Ureter (tissue), 1 donor: ENCODE measurements at regions not wholly inside any gene's neighbourhood (a gene's known extent, or its start where the extent isn't known, plus 50 kb on each side); places are given as distances from the start of the nearest gene placed in this dataset.

Experiments used
- DNase-seq: peaks from one replicate; pipeline ENCODE4 v3.0.0-alpha.2; 2020; ENCODE audit warnings: low spot score
- donor health status: DM: yes; HTN: yes; CAD: no.

DNA sequence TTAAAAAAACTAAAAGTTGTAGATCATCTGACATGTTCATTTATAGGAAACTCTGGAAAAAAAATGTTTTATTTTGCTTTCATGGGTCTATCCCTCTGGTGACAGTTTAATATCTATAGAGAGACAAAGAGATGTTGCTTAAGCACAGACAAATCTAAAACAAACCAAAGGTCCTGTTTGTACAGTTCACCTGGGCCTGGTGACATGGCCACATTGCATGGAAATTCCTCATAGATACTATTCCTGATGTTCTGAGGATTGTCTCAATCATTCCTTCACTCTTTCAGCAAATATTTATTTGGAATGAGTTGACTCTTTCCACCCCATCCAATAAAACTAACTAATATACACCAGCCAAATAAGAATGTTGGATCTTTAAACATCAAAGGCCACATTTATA, 259.1 kb upstream of the NOCT start:
- no peak for DNase-seq

DNA sequence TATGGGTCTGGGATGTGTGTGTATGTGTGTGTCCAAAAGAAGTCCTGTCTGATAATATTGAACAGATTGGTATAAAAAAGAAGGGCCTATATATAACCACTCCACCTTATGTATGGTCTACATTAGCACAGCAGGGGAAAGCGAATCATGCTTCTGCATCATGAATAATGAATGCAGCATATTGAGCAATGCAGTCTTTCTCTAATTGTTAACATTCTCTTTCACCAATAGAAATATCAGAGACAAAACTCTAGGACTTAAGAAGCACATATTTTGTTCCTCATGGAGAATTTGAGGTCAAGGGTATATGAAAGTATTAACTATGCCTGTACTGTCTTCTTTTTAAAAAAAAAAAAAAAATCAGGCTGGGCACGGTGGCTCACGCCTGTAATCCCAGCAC, 264.3 kb upstream of the NOCT start:
- DNase-seq, result no peak

DNA sequence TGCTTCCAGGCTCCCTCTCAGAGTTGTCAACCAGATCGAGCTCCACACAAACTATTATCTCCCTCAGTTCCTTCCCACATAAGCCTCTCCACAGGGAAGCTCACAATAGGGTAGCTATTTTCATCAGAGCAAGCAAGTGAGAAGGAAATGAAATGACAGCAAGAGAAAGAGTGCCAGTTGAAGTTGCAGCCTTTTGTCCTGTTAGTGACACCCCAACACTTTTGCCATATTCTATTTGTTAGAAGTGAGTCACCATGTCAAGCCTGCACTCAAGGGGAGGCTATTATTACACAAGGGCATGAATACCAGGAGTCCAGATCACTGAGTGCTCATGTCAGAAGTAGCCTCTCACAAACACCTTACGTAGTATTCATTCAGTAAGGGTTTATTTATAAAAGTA, 266.3 kb upstream of the NOCT start:
- no peak for DNase-seq

DNA sequence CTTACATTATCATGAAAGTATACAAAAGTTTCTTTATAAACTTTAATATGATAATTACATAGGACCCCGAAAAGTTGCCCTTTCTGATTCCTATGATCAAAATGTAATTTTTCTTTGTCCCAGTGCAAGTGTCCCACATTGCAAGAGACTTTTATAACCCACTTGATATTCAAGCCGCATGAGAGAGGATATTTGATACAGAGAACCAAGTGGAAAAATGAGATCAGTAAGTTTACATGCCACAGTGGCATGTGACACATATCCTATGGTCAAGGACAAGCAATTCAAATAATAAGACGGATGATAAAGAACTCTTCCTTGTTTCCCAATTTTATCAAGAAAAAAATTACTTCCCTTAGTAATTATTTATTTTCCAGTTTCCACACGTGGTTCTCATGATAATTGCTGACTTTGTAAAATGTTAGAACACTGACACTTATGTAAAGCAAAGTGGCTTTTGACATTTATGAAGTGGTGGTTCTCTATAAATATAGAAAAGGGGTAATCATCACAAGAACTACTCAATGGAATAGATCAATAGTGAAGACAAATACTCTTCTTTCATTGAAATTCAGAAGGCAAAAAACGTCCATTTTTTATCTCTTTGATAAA, 273.7 kb upstream of the NOCT start:
- no peak for DNase-seq

DNA sequence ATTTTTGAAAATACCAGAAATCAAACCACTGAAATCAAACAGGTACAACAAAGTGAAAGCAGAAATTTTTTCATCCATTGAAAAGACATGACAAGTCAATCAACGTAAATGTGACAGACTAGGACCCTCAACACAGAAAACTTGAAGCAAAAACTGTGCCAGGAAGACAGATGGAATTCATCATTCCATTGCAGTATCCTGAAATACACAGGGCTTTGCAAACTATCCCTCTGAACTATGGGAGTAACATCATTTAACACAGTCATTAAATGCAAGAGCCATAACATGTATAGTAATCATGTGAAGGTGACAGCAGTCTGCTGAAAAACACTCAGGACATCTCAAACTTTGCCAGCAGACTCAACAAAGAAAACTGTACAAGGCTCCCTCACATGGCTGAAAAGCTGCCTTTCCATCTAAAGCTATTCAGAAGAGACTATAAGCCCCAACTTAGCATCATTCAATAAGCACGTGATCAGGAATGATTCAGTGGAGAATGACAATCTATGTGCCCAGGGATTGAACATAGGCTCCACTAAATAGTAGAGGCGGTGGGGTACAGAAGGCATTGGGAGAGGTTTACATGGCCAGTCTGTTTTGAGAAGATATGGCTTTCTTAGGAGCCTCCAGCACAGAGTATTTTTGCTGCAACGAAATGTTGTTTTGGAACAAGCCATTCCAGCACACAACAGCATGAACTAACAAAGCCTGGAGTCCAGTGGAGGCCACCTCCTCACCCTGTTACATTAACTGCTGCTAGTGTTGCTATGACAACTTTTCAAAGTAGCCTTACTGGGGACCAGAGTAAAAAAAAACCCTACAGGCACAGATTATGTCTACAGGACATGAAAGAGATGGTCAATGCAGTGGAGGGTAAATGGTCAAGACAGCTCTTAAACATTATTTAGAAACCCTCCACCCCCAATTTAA, 274.5 kb upstream of the NOCT start:
- no peak for DNase-seq

DNA sequence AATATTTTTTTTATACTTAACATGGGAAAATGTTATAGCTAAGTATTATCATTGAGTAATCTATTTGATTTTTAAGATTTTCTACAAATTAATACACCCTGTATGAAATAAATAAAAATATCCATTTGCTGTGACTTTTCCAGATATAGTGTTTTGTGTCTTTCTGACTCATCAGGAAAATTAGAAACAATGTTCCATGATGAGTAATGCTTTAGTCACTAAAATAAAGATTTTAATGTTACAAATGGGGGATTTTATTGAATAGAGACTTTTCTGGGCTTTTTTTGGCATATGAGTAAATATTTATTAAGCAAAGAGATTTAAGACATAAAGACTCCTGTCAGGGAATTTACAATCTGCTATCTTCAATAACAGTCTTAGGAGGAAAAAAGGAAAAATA, 279.2 kb upstream of the NOCT start:
- no peak for DNase-seq

DNA sequence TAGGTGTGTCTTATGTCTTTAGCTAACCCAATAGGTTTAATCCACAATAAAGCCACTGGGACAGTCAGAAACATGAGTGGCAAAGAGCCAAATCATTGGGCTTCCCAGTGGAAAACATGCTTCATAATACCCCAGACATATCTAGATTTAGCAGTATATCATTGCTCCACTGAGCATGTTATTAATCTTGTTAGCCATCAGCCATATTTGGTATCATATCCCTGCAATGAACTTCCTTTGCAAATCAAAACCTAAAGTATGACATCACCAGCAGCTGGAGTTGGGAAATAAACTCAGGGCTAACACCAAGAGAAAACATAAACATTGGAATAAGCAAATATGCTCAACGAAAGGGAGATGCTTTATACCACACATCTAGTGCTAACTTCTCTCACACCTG, 280.8 kb upstream of the NOCT start:
- no peak for DNase-seq

DNA sequence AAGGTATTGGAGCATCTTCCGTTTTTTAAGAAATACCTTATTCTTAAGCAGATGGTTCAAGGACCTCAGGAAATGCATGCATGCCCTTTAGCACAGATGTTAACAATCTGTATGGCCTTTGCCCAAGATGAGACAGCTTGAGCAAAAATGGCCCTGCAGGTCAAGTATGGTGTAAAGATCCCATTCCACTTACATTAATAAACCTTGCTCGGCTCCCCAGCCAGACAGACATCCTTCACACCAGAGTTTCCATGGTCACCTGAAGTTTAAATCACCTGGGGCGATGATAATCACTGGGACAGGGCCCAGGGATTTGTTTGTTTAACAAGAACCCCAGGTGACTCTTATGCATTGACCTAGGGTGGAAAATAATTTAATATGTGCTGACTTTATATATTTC, 287.0 kb upstream of the NOCT start:
- DNase-seq, result no peak

DNA sequence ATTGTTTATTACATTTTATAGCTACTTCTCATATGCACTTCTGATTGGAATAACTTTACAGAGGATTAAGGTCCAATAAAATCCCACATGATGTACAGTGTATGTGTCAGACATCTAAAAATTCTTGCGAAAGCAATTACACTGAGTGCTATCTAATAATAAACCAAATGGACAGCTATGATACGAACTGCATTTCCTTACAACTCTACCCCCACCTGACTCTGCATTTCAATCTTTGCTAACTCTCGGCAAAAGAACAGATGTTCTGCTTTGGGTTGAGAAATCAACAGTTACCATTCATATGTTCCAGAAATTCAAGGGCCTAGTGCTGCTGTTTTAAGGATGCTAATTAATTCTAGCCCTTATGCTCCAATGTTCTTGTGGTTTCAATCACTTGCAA, 287.9 kb upstream of the NOCT start:
- DNase-seq, result no peak

DNA sequence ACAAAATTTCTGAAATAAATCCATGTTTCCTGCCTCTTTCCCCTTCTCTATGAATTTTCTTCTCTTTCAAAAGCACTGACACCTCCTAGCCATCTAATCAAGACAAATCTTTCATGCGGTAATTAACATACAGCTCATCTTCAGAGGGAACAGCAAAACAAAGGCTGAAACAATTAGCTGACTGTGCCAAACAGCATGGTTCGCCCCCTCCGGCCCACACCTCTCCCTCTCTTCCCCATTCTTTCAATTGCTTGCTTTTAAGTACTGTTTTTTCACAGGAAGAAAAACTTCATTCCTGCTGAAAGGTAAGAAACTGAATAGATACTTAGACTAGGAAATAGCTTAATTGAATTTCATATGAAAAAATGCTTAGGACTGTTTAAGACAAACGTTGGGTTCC, 291.1 kb upstream of the NOCT start:
- DNase-seq, result no peak

DNA sequence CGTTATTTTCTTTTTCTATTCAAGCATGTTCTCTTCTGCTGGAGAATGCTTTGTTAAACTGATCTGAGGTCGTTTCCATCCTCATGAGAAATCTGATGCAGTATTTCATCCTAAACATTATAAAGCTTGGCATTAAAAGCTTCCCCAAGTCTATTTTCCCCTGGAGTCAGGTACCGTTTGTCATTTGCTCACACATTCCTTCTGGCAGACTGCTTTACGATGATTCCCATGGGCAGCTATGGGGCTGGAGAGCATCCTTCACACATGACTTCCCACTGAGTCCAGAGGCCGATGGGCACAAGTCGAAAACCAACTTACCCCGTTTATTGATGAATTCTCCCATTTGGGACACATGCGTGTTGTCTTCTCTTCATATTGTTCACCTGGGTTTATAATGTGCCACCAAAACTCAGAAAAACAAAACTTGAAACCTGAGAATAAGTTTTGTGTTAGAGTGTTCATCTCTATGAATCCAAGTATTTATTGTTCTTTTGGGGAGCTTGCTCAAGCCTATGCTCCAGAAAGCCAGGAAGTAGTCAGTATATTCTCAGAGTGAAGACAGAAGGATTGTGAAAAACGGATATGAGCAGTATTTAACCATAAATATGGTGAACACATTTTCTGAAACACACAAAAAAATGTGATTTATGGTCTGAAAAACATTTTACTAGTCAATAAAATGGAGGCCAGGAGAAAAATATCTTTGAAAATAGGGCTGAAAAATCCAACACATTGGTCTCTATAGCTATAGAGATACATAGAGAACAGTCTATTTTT, 298.8 kb upstream of the NOCT start:
- DNase-seq, result no peak

DNA sequence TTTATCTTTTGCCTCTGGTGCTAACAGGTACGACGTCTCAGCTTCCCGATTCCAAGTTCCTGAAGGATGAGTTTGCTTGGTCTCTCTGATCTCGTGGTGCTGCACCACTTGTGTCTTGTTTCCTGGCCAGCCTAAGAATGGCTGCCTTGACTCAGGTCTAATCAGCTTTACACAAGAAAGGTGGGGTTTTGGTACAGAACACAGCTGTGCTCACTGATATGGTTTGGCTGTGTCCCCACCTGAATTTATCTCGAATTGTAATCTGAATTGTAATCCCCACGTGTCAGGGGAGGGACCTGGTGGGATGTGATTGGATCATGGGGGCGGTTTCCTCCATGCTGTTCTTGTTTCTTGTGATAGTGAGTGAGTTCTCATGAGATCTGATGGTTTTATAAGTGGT, 305.3 kb upstream of the NOCT start:
- no peak for DNase-seq

DNA sequence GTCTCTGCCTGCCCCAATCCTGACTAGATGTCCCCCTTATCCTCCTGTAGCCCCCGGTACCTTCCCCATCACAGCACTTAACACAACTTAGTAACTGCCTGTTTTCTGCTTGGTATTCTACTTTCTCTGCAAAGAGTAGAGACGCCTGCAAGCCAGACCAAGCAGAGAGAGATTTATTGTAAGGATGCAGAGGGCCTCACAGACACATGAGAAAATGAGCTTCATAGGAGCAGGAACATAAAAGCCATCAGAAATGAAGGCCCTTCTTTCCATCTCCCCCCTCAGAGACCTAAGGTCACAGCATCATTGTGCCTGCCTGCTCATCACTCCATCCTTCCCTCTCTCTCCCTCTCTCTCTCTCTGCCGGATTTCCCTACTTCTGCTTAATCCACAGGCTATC, 305.7 kb upstream of the NOCT start:
- no peak for DNase-seq

DNA sequence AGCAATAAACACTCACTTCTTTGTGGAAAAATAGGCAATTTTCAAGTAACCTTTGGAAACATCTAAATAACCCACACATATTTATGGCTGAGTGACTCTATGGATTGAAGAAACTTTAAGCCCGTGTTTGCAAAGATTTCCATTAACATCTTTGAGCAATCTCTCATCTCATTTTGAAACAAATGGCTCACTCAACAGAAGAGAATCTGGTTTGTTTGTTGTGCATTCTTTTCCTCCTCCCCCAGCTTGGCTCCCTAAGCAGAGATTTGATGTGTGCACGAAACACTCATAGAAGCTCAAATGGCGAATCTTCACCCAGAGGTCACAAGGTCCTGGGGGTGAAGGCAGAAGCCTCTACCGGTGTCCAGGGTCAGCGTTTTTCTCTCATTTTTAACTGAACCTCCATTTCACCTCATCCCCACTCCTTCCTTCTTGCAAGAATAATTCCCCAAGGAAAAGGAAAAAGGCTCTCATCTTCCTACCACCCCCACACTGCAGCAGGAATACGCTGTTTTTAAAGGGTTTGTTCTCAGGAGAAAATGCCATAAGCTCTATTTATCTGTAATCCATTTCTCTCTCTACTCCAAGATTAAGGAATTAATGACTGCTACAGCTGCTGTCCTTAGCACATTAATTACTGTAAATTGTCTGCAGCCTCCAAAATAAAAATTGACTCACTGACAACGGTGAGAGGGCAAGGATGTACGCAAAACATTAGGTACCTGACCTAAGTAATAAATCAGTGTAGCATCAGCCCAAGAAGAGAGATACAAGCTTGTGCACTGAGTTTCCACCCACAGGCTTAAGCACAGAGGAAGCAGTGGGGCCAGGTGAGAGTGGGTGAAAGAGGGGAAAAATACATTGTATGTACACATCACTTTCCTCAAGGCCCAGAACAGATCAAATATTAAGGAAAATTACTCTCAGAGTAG, 307.6 kb upstream of the NOCT start:
- no peak for DNase-seq

DNA sequence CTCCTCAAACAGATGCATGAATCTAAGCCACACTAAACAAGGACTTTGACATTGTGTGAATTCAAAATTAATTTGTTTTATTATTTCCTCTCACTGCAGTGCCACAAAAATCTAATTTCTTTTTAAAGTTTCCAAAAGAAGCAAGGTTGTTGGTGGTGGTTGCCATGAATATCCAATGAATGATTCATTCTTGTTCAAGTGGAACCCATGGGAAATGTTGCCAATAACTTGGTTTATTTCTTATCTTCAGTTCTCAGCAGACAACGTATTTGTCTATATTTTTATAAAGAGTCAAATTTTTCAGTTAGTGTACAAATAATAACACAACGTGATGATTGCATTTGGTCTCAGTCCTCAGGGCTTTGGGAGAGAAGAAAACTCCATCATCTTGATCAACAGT, 309.4 kb upstream of the NOCT start:
- DNase-seq, result no peak

DNA sequence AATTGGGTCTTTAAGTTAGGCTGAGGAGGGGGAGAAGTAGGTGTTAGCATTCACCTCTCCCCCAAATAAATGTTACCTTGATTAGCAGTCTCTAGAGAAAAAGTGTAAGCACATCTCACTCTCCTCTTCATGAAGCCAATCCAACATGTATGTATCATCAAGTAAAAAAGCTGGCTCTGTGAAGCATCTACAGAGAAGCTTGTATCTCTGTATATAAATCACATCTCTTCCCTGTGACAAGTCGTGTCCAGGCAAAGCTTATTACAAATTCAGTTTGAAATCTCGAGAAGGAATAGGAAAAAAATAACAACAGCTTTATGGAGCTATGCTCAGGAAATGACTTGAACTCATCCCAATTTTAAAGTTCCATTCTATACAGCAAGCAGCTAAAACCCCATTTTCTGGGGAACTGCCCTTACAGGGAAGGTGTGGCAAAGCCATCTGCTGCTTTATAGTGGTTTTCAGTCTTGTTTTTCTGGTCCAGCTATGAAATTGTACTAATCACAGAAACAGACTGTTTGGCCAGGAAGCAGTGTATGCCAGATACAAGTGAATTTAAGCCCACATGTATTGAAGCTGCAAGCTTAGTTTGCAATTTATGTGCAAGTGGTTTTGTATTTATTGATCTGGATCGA, 313.3 kb upstream of the NOCT start:
- DNase-seq, result no peak

DNA sequence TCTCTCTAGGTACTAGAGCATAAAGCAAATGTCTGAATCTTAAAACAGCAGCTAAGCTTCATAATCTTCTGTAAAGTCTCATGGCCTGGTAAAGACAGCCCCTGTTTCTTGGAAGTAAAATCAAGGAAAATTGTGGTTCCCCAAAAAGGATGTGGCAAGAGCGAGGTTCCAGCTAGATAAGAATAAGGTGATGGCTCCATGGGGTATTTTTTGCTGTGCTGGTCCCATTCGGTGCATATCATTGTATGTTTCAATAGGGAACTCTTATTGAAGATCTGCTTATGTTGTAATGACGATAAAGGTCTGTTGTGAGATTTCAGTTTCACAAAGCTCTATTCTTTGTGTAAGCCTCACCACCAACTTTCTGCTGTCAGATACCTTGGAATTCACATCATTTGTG, 316.9 kb upstream of the NOCT start:
- DNase-seq, result no peak

DNA sequence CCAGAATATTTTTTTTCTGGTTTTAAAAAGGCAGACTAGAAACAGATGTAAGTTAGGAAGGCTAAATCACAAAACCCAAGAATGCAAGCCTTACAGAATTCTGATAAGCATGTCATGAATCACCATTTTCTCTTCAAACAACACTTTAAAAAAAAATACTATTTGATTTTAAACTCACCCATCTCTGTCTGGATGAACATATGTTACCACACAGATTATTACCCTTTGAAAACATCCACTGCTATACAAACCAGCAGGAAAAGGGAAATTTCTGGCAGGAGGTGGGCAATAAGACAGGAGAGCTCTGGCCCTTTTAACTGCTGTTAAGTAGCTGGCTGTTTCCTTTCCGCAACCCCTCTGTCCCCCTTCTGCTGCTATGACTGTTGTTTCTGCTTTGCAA, 317.7 kb upstream of the NOCT start:
- DNase-seq, result no peak

DNA sequence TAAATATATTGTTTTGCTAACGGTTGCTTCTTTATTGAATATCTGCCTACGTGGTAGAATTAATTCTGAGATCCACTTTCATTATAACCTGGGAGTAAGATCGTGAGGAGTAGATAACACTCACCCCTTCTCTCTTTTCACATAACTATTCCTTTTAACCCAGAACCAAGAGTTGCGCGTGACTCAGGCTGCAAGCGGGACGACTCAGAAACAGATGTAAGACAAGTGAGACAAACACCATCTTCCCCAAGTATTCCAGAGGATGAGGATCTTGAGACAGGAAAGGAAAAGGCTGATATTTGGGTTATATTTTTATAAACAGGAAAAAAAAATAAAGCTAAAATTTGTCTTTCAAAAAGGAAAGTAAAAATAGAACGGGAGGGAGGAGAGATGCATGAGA, 318.8 kb upstream of the NOCT start:
- DNase-seq, result no peak

DNA sequence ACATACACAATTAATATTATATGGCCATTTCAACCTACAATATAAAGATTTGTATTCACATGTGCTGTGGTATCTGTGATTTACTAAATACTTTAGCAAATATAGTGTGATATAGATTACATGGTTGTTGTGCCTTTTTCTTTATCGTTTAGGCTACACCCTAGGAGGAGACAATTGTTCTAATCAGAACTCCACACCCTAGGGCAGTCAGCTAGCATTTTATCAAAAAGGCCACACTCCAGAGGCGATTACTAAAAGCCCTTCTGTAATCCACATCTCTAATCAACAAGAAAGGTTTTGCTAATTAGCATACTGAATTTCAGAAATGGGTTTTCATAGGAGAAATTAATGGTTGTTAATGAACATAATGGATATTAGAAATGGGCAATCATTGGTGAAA, 319.5 kb upstream of the NOCT start:
- no peak for DNase-seq

DNA sequence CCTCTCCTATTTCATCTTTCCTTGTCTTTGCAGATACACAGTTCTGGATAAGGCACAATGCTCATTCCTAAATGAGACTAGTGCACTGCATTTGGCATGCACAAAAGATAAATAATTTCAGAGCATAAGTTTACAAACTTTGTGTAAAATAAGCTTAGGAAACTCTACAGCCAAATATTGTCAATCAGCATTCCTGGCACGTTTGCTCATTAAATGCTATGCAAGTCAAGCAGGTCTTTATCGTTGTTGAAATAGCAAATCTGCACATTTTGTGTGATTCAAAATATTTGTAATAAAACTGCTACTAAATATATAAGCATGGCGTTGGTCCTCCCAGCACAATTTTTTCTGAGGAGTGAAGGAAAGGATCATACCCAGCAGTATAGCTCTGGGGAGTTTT, 322.1 kb upstream of the NOCT start:
- no peak for DNase-seq
